Stimulated activated CD8-positive, alpha-beta memory T cell treated with anti-CD3 and anti-CD28 coated beads, Interleukin-4, amount 100 ng/mL, for 48 hours (primary cell): ENCODE measurements at regions not wholly inside any gene's neighbourhood (a gene's known extent, or its start where the extent isn't known, plus 50 kb on each side); places are given as distances from the start of the nearest gene placed in this dataset.
"Not testable (repeated sequence)": the region's sequence is repeated elsewhere in the genome, so short reads cannot be mapped to it uniquely, and the experiment has no call there.

ENCODE experiments used
- DNase-seq: peaks from one replicate; pipeline ENCODE4 v3.0.0-alpha.2; 2020

DNA sequence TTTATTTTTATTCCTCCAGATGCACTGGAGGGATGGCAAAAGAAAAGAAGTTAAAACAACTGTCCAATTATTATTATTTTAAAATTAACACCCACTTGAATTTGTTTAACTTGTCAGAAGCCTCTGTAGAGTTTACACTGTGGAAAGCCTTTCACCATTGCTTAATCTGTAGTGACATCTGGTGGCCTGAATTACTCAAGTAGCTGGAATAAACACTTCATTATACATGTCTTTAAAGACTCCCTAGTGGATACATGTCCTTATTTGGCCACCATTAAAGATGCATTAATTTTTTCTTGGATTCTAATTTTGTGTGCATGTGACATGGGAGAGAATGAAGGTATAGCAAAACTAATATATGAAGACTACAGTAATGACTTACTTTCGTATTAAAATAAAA is 1496.5 kb downstream of the FAM181B start:
- no peak for DNase-seq

DNA sequence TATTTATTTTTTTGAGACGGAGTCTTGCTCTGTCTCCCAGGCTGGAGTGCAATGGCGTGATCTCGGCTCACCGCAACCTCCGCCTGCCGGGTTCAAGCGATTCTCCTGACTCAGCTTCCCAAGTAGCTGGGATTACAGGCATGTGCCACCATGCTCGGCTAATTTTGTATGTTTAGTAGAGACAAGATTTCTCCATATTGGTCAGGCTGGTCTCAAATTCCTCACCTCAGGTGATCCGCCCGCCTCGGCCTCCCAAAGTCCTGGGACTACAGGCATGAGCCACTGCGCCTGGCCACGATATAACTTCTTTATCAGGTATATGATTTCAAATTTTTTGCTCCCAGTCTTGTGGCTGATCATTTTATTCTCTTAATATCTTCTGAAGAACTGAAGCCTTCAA is 1506.3 kb downstream of the FAM181B start:
- DNase-seq: not testable (repeated sequence)

DNA sequence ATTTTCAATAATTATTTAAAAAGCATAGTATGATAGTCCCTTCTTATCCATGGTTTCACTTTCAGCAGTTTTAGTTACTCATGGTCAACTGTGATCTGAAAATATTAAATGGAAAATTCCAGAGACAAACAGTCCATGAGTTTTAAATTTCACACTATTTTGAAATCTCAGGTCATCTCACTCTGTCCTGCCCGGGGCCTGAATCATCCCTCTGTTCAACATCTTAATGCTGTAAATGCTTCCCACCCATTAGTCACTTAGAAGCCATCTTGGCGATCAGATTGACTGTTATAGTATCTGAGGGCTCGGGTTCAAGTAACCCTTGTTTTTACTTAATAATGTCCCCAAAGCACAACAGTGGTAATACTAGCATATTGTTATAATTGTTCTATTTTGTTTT is 1509.3 kb downstream of the FAM181B start:
- no peak for DNase-seq

DNA sequence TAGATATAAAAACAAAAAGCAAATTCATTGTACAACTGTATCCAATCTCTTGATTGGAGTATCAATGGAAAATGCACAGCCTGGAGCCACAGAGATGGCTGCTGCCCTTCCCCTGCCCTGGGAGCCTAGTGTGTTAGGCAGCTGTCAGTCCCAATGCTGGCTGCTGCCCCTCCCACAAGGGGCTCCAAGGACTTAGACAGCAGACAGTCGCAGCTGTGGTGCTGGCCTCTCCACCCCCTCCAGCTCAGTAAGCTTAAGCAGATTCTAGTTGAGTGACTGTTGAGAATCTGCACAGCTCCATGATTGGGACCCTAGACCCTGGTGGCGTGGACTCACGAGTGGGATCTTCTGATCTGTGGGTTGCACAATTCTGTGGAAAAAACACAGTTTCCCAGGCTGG is 1511.2 kb downstream of the FAM181B start:
- DNase-seq: no peak

DNA sequence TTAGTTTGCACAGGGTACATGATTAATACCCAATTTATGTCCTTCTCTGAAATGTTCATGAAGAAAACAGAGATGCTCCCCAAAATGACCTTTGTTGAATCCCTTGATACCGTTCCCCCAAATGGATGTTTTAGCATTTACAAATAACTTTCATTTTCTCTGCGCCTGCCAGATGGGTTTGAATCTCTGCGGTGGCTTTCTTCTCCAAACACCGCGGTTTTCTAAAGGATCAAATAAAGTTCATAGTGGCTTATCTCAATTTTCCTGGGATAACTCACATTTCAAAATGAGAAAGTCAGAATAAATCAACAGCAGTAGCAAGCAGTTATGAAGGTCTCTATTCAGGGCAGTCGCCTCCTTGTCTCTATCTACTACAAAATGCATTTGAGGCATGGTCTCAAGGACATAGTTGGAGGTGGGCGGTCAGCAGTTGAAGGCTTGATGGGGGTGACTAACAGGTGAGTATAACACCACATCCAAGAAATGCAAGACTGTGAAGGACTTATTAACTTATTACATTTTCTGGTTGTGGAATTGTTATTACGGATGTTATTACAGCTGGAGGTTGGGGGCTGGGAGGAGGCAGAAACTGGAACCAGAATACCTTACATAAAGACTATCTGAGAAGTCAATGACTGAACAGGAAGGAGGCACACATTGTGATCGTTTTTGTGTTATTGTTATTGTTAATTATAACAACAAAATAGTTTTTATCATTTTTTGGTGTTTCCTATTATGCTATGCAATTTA is 1513.3 kb downstream of the FAM181B start:
- no peak for DNase-seq

DNA sequence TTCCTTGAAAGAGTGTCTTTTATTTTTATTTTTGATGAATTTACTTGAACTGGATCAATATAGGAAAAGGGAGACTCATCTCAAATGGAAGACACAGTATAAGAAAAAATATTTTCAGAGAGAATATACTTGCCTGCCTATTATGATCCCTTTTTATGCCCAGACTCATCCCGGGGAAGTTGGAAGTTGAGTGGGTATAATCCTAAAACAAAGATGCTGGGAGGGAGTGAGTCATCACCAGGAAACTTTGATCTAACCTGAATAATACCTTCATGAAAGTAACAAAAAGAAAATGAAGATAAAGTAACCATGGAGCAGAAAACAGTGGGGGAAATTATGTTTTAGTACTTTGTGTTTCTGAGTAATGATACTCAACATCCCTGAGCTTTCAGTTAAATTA is 1514.0 kb downstream of the FAM181B start:
- no peak for DNase-seq

DNA sequence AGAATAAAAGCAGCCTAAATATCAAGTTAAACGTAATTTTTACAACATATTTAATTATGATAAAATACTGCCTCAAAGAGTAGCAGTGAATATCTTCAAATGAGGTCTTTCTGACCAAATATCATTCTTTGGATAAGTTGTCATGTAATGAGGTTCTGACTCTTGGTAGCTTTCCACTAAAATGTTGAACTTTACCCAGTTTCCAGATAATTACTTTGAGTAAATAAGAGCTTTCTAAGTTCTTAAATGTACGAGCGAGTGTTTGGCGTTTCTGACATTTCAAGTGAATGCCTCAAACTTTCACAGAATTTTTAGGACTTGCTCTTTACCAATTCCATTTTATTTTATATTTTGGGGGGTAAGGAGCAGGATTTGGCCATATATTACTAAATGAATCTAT is 1515.2 kb downstream of the FAM181B start:
- no peak for DNase-seq

DNA sequence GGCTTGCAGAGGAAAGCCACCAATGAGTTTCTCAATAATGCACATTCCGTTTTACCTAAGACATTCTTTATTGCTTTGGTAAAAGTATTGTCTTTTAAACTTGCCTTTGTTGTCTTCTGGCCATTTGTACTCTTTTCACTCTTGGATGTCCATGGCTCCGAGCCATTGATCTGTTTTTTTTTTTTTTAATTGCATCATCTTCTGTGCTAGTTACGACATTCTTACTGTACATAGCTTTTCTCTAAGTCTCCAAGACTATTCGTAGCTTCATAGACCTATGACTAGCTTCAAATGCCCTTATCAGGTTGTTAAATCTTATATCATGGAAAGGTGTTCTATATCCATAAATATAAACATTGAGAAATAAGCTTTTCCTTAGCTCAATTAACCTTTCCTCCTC is 1522.6 kb downstream of the FAM181B start:
- no peak for DNase-seq

DNA sequence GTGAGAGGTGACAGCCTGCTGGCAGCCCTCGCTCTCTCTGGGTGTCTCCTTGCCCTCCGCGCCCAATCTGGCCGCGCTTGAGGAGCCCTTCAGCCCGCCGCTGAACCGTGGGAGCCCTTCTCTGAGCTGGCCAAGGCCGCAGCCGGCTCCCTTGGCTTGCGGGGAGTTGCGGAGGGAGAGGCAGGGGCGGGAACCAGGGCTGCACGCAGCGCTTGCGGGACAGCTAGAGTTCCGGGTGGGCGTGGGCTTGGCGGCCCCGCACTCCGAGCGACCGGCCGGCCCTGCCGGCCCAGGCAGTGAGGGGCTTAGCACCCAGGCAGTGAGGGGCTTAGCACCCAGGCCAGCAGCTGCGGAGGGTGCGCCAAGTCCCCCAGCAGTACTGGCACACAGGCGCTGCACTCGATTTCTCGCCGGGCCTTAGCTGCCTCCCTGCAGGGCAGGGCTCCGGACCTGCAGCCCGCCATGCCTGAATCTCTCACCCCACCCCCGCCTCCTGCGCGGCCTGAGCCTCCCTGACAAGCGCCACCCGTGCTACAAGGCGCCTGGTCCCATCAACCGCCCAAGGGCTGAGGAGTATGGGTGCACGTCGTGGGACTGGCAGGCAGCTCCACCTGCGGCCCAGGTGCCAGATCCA is 1526.1 kb downstream of the FAM181B start:
- no peak for DNase-seq

DNA sequence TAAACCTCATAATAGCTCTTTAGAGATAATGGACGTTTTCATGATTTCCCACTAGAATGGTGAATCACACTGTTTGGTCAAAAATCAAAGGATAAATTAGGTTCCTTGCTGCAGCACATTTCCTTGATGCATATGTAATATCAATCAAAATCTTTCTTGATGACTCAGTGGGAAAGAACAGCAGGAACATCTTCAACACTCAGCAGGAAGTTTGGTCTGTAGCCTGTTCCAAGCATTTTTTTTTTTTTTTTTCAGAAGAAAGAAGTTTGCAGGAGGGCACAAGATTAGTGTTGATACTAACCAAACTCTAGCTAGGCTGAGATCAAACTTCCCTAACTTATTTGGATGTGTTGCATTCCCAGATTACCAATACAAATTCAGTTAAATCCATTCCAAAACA is 1529.8 kb downstream of the FAM181B start:
- no peak for DNase-seq

DNA sequence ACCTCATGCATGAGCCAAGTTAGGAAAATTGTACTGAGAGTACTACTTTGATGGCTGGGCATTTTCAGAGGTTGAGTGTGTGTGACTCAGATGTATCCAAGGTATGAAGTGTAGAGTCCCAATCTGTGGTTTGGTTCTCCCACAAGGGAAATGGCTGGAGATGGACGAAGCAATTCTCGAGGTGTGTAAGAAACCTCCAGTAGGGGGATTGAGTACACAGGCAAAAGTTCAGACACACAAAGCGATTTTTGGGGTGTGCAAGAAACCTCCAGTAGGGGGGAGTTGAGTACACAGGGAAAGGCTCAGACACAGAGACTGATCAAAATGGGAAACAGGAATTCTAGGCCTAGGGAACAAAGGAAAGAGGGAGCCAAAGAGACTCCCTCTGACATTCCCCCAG is 1536.3 kb downstream of the FAM181B start:
- no peak for DNase-seq

DNA sequence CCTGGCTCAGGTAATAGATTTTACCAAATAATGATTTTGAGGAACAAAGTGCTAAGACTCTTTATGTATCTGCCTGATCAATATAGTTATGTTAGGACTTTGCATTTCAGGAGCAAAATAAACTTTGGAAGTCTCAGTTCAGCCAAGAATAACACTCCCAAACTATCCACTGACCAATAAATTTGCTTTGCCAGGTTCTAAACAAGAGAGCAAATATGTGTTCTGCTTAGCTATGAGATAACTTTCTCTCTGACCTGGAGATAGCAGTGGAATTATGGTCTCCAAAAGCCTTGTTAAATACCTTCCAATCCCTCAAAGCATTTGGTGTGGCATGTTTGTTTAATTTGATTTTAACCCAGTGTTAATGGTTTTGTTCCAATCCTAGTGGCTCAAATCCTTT is 1541.1 kb downstream of the FAM181B start:
- DNase-seq: no peak

DNA sequence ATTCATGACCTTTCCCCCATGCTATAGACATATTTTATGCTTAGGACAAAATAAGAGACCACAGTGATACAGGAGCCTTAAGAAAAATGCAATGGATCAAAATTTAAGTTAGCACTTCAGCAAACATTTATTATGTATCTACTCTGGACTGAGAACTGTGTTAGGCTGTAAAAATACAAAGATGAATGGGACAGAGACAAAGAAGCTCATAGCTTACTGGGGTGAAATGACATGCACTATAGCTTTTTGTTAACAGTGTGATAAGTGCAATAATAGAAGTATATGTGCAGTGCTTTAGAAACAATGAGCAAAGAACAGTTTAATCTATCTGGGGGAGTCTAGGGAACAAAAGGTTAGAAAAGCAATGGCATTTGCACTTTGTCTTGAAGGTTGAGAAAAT is 1543.1 kb downstream of the FAM181B start:
- DNase-seq: no peak

DNA sequence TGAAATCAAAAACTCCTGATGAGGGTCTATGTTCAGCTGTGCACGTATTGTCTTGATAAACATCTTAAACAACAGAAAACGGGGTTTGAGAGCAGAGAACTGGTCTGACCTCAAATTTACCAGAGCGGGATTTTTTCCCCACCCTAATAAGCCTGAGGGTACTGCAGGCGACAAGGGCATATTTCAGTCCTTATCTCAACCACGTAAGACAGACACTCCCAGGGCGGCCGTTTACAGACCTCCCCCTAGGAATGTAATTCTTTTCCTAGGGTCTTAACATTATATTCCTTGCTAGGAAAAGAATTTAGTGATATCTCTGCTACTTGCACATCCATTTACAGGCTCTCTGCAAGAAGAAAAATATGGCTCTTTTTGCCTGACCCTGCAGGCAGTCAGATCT is 1546.6 kb downstream of the FAM181B start:
- DNase-seq: not testable (repeated sequence)

DNA sequence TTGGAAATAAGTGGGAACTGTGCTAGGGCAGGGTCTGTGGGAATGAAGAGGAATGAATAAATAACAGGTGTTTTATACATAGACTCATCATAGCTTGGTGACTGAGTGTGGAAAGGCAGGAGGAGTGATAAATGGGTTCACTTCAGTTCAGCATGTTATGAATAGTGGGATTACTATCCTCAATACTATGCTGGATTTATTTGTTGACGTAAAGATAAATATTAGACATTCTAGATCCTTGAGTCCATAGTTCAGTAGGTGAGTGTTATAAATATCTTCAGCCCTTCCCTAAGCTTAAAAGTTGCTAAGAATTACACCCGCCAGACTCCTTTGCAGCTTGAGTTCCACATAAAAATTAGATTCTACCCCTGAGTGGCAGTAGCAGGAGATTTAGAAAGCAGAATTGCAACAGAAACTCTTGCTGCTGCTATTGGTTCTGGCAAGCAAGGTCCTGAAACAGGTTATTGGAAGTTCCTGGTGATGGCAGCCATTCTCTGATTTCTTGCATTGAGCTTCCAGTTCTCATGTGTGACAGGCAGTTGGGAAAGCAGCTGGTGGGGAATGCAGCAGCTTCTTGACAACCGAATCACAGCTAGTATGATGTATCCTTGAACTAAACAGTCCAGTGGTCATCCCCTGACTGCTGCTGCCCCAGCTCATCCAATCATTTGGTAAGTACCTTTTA is 1558.9 kb downstream of the FAM181B start:
- no peak for DNase-seq

DNA sequence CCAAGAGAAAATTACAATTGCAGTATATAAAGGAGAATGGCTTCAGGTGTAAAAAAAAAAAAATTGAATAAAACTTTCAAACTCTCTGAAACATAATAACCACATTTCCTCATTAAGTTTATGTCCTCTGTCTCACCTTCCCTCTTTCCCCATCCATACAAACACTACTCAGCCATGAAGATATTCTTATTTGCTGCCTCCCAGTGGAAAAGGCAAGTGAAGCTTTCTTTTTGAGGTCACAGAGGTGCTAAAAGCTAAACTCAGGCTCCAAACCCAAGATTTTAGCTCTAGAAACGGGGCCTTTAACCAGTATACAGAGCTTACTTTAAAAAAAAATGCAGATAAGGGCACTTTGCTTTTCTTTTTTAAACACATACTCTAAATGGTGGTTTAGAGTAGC is 1568.5 kb downstream of the FAM181B start:
- no peak for DNase-seq

DNA sequence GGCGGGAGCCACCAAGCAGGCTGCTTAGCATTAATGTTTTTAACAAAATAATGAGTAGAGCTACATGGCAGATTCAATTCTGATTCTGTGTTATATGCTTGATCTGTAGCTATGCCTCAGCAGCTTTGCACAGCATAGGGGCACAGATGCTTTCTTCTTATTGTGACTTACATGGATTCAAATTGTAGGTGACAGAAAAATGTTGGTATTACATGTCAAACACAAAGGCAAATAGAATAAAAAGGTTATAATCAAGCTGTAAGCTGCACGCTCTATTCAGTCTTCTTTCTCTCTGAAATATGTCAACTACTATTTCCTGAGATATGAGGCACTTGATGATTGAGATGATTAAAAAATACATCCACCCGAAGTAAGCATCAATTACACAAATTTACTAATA is 1573.8 kb downstream of the FAM181B start:
- DNase-seq: no peak

DNA sequence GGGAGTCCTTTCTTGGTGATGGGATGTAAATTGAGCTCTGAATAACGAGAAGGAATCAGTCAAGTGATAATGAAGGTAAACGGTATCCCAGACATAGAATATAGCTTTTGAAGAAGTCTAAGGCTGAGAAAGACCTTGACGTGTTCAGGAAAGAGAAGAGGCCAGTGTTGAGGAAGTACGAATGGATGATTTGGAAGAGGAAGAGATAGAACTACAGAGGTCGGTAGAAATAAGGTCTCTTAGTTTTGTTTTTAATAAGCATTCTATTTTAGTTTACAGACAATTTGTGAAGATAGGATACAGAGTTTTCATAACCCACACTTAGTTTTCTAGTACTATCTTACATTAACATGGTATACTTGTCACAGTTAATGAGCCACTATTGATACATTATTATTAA is 1598.1 kb downstream of the FAM181B start:
- DNase-seq: no peak

DNA sequence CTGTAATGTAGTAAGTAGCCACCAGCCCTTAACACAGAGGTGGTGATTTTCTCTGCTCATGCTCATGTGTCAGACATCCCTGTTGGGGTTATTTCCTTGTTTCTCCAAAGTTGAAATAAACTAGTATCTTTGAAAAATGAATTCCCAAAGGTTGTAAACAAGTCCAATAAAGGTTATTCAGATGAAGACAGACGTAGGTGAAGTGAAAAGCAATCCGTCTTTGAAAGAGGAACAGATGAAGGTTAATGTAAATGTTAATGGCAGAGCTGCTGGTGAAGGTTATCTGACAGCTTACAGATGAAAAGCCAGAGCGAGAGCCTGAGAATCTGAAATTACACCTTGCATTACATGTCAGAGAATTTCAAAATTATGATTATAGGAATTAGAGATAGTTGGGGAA is 1604.0 kb downstream of the FAM181B start:
- no peak for DNase-seq

DNA sequence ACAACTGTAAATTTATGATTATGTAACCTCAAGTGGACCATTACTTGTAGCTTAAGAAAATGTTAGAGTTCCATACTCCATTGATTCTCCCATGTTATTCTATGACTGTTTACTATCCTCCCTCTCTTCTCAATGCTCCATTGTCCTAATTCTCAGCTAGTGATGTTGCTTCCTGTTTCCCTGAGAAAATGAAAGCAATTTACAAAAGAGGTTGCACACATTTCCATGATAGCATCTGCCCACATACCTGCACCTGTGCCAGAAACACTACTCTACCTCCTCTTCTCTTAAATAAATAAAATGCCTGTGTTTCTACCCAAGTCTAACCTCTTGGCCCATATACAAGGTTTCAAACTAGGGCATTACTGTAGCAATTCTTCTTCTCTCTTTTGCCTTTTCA is 1620.9 kb downstream of the FAM181B start:
- no peak for DNase-seq

DNA sequence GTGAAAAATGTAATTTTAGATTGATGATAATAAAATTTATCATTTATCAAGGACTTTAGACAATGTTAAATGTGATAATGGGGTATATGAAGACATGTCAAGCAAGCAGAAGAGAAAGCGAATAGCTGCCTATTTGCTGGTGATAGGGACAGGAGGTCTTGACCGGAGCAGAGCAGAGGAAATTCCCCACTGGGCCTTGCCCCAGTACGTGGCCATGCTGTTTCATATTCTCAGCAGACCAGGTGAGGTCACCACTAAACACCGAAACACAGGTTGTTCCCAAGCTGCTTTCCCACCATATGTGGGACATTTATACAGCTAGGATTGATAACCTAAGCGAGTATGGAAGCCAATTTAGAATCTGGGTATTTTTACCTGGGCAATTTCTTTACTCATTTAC is 1629.6 kb downstream of the FAM181B start:
- no peak for DNase-seq

DNA sequence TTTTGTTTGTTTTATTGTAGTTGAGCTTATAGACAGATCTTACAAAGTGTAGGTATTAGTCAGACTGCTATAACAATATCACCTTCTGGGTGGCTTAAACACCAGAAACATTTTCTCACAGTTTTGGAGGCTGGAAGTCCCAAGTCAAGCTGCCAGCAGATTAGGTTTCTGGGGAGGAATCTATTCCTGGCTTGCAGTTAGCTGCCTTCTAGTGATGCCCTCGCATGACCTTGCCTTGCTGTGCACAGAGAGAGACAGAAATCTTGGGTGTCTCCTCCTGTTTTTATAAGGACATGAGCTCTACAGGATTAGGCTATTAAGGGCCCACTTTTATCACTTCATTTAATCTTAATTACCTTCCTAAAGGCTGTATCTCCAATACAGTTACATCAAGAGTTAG is 1635.2 kb downstream of the FAM181B start:
- no peak for DNase-seq

DNA sequence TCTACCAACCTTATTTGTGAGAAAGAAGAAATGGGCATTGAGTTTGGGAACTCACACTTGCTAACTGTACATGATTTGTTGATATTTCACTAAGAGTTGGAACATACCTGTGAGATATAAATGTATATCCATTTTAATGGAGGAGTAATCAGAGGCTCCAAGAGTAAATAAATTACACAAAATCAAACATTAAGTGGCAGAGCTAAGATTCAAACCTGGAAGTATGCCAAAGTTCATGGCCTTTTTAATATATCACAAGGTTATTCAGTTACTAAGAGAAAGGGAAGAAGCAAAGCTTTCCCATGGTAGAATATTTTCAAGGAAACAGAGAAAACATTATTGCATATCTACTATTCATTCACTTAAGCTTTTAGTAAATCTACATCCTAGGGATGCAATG is 1641.1 kb downstream of the FAM181B start:
- no peak for DNase-seq

DNA sequence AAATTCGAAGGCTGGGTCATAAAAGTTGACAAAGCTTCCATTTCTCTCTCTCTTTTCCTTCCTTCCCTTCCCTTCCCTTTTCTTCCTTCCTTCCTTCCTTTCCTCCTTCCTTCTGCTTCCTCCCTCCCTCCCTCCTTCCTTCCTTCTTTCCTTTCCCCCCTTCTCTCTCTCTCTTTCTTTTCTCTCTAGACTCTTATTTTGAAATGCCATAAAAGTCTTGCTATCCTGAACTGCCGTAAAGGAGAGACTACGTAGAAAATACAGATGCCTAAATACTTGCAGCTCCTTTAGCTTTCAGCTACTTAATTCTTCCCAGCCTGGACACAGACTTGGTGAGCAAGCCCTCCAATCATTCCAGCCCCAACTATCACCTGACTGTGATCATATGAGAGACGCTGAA is 1644.4 kb downstream of the FAM181B start:
- no peak for DNase-seq
